Prostate gland (tissue), 2 donors: ENCODE measurements at regions not wholly inside any gene's neighbourhood (a gene's known extent, or its start where the extent isn't known, plus 50 kb on each side); places are given as distances from the start of the nearest gene placed in this dataset.

Source experiments
- DNase-seq: peaks from one replicate; pipeline ENCODE4 v3.0.0-alpha.2; 2019; ENCODE audit warnings: low spot score
- H3K27ac ChIP-seq, 2 donors: fragments of 200-600 bp; sonication (generic); 2 replicates each; pipeline ENCODE4 v1.5.1; 2017 to 2019
- H3K27me3 ChIP-seq: fragments of 200-600 bp; sonication (generic); replicated peaks from 2 replicates; pipeline ENCODE4 v1.5.1; 2019; ENCODE audit not compliant: insufficient read depth
- H3K36me3 ChIP-seq, 2 donors: fragments of 200-600 bp; sonication (generic); 1 replicate in 1 of 2; 2 replicates in 1 of 2; pipeline versions ENCODE4 v1.5.1 to v1.8.1; 2017 to 2019
- H3K4me1 ChIP-seq: fragments of 200-600 bp; sonication (generic); replicated peaks from 2 replicates; pipeline ENCODE4 v1.5.1; 2019
- H3K4me3 ChIP-seq, 2 donors: fragments of 200-600 bp; sonication (generic); 2 replicates each; pipeline ENCODE4 v1.5.1; 2017 to 2019
- H3K9me3 ChIP-seq: fragments of 200-600 bp; sonication (generic); 2 replicates; pipeline ENCODE4 v1.5.1; 2017
- POLR2A ChIP-seq: fragments of 450-650 bp; IDR thresholded peaks from one replicate; pipeline ENCODE4 v1.6.1; 2016; ENCODE audit warnings: antibody characterized with exemption, mild to moderate bottlenecking
- POLR2AphosphoS5 ChIP-seq: sonication (generic); formaldehyde crosslinking; IDR thresholded peaks from one replicate; pipeline ENCODE4 v1.6.1; 2017; ENCODE audit warnings: antibody characterized with exemption
- WGBS: methylation state at CpG from one replicate; pipeline ENCODE4 v1.1.5; 2018; 5-methylcytosine and 5-hydroxymethylcytosine counted together
- intact Hi-C: fragments of 100-400 bp; cut with DNase I; formaldehyde crosslinking; loops from one replicate; pipeline ENCODE4 v1.14.2; 2022
- TF ChIP-seq, protein P1 (sequence below), 4 experiments: fragments of 200-600 bp in 2 of 4; fragments of 450-650 bp in 2 of 4; sonication (generic) in 2 of 4; IDR thresholded peaks; 1 replicate in 3 of 4; 2 replicates in 1 of 4; pipeline ENCODE4 v1.5.1; 2016 to 2019; ENCODE audit warnings: antibody characterized with exemption in 4 of 4, mild to moderate bottlenecking in 2 of 4, moderate library complexity in 2 of 4

GRCh38 chr22:47658182-47658581 lies 895.7 kb downstream of the TBC1D22A start:
- no peak overlapping the region for H3K4me3 ChIP-seq
- H3K27me3 ChIP-seq, result peaks cover 4% of the 10 kb centered on the region
- TF ChIP-seq POLR2AphosphoS5 (no peak), POLR2A (no peak)
- TF ChIP-seq, protein P1, sequence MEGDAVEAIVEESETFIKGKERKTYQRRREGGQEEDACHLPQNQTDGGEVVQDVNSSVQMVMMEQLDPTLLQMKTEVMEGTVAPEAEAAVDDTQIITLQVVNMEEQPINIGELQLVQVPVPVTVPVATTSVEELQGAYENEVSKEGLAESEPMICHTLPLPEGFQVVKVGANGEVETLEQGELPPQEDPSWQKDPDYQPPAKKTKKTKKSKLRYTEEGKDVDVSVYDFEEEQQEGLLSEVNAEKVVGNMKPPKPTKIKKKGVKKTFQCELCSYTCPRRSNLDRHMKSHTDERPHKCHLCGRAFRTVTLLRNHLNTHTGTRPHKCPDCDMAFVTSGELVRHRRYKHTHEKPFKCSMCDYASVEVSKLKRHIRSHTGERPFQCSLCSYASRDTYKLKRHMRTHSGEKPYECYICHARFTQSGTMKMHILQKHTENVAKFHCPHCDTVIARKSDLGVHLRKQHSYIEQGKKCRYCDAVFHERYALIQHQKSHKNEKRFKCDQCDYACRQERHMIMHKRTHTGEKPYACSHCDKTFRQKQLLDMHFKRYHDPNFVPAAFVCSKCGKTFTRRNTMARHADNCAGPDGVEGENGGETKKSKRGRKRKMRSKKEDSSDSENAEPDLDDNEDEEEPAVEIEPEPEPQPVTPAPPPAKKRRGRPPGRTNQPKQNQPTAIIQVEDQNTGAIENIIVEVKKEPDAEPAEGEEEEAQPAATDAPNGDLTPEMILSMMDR (IDR thresholded peaks at IDR 0.05), result no peak
- WGBS, result 90% methylated on average over 5 of the region's 5 CpGs
- intact Hi-C loops, result no loop called here
- no peak for DNase-seq
- no peaks in the 10 kb centered on the region for H3K9me3 ChIP-seq
- H3K27ac ChIP-seq, result no peak overlapping the region
- no peaks in the 10 kb centered on the region for H3K36me3 ChIP-seq
- no peaks in the 10 kb centered on the region for H3K4me1 ChIP-seq

GRCh38 chr22:47657224-47657623 lies 894.8 kb downstream of the TBC1D22A start:
- WGBS, result 45% methylated on average over 6 of the region's 6 CpGs
- DNase-seq, result no peak
- TF ChIP-seq, protein P1 (IDR thresholded peaks at IDR 0.05), result no peak
- TF ChIP-seq POLR2AphosphoS5 (no peak), POLR2A (no peak)

GRCh38 chr22:47656806-47657205 lies 894.4 kb downstream of the TBC1D22A start:
- no peaks in the 10 kb centered on the region for H3K9me3 ChIP-seq
- H3K4me3 ChIP-seq, result no peak overlapping the region
- no peak overlapping the region for H3K27ac ChIP-seq
- TF ChIP-seq POLR2AphosphoS5 (no peak), POLR2A (no peak)
- TF ChIP-seq, protein P1 (IDR thresholded peaks at IDR 0.05), result no peak
- intact Hi-C loops, result no loop called here
- no peaks in the 10 kb centered on the region for H3K36me3 ChIP-seq
- no peaks in the 10 kb centered on the region for H3K4me1 ChIP-seq
- WGBS, result 63% methylated on average over 8 of the region's 8 CpGs
- DNase-seq, result no peak
- H3K27me3 ChIP-seq, result peaks cover 4% of the 10 kb centered on the region

More at GRCh38 chr22:47657224-47657623, 894.8 kb downstream of the TBC1D22A start:
- intact Hi-C loops, result no loop called here
- no peak overlapping the region for H3K27ac ChIP-seq
- H3K4me1 ChIP-seq, result no peaks in the 10 kb centered on the region
- H3K36me3 ChIP-seq, result no peaks in the 10 kb centered on the region
- H3K9me3 ChIP-seq, result no peaks in the 10 kb centered on the region
- peaks cover 4% of the 10 kb centered on the region for H3K27me3 ChIP-seq
- no peak overlapping the region for H3K4me3 ChIP-seq

DNA sequence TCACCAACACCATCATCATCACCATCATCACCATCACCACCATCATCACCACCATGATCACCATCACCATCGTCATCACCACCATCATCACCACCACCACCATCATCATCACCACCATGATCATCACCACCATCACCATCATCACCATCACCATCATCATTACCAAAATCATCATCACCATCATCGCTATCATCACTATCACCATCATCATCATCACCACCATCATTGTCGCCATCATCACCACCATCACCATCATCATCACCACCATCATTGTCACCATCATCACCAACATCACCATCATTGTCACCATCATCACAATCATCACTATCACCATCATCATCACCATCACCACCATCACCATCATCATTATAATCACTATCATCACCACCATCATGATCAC lies 893.5 kb downstream of the TBC1D22A start:
- no peak for DNase-seq
- no peak overlapping the region for H3K4me3 ChIP-seq
- TF ChIP-seq POLR2AphosphoS5 (no peak), POLR2A (no peak)
- TF ChIP-seq, protein P1 (IDR thresholded peaks at IDR 0.05), result no peak
- no peaks in the 10 kb centered on the region for H3K36me3 ChIP-seq
- no peaks in the 10 kb centered on the region for H3K4me1 ChIP-seq
- 65% methylated on average over 3 of the region's 3 CpGs for WGBS
- H3K27ac ChIP-seq, result no peak overlapping the region
- H3K9me3 ChIP-seq, result no peaks in the 10 kb centered on the region
- intact Hi-C loops, result no loop called here
- peaks cover 3% of the 10 kb centered on the region for H3K27me3 ChIP-seq

- 38% methylated on average over 5 of the region's 5 CpGs for WGBS
- no peaks in the 10 kb centered on the region for H3K9me3 ChIP-seq
- H3K27ac ChIP-seq, result no peak overlapping the region
- H3K4me1 ChIP-seq, result no peaks in the 10 kb centered on the region
- intact Hi-C loops, result no loop called here
- no peaks in the 10 kb centered on the region for H3K36me3 ChIP-seq
- no peak for TF ChIP-seq POLR2A
- TF ChIP-seq, protein P1 (IDR thresholded peaks at IDR 0.05), result no peak
- TF ChIP-seq POLR2AphosphoS5, result no peak
- peaks cover 3% of the 10 kb centered on the region for H3K27me3 ChIP-seq
- no peak overlapping the region for H3K4me3 ChIP-seq
- no peak for DNase-seq
Observed at GRCh38 chr22:47654922-47655491, 892.6 kb downstream of the TBC1D22A start.
